ENCODE measurements at regions not wholly inside any gene's neighbourhood (a gene's known extent, or its start where the extent isn't known, plus 50 kb on each side); places are given as distances from the start of the nearest gene placed in this dataset.

DNA sequence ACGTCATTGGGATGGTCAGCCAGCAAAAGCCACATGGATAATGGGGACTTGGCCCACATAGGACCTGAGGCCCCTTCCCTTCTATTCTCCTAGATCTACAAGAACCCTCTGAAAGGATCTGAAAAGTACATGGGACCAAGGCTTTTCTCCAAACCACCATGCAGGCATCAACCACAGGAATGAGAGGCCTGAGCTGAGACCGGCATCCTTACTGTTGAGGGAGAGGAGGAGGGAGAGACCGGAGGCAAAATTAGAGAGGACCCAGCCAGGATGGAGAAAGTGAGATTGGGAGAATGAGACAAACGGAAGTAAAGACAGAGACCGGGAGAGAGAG is 281.7 kb downstream of the RRAGC start:
- Histone ChIP-seq H3K4me2 (ENCODE audit: insufficient read depth, low read length) (no peak overlapping the region), H3K4me3 (no peak overlapping the region), H3K27ac (ENCODE audit: extremely low read depth, low read depth, low read length) (no peak overlapping the region), H3K9ac (ENCODE audit: insufficient read depth in 1 of 2, low read depth in 2 of 2, low read length in 2 of 2) (no peak overlapping the region), H3K9me1 (ENCODE audit: control insufficient read depth, insufficient read depth, low read length) (no peaks in the 10 kb centered on the region), H2AFZ (ENCODE audit: low read depth, low read length) (no peak overlapping the region), H3K36me3 (ENCODE audit: control insufficient read depth, insufficient read depth, low read length) (no peaks in the 10 kb centered on the region), H3K27me3 (ENCODE audit: control insufficient read depth in 2 of 2, insufficient read depth in 2 of 2, low read length in 2 of 2) (peaks cover 0 to 6% of the 10 kb centered on the region in 2 experiments; a peak in 2 of 5 replicates), H3K4me1 (replicated peaks in 1 of 2; ENCODE audit: control insufficient read depth in 2 of 2, insufficient read depth in 2 of 2, low read length in 2 of 2) (no peaks in the 10 kb centered on the region), H3K9me3 (replicated peaks; ENCODE audit: control insufficient read depth, insufficient read depth, low read depth, low read length) (no peaks in the 10 kb centered on the region), H3K79me2 (ENCODE audit: control insufficient read depth, insufficient read depth, low read length) (no peaks in the 10 kb centered on the region), H4K20me1 (replicated peaks; ENCODE audit: control insufficient read depth, insufficient read depth, low read length) (no peaks in the 10 kb centered on the region)
- no peak for DNase-seq (ENCODE audit: extremely low read depth in 1 of 4, low spot score in 3 of 4)
- no peak for ATAC-seq
- intact Hi-C loops (cut with micrococcal nuclease) (no loop called here), in situ Hi-C loops (cut with MboI) (loop anchor here (25.0 kb wide), 1 partner anchor 541 kb away; the partner anchor contains the start of gene POU3F1)
- ChIA-PET POLR2A (no interaction called here), CTCF (ENCODE audit: low intra/inter-chr PET ratio) (interaction anchor here (0.7 kb wide), 1 partner anchor 448 kb away, joined by 3 read pairs; no protein-coding TSS in a partner anchor)
- FAIRE-seq, result no peak
- no peak for TF ChIP-seq DIDO1 (tag; IDR thresholded peaks at IDR 0.05; ENCODE audit: low read depth)
- no peak for TF ChIP-seq ZNF584 (CRISPR knock-in tag; IDR thresholded peaks at IDR 0.05; ENCODE audit: low read depth)
- TF ChIP-seq, protein P1, sequence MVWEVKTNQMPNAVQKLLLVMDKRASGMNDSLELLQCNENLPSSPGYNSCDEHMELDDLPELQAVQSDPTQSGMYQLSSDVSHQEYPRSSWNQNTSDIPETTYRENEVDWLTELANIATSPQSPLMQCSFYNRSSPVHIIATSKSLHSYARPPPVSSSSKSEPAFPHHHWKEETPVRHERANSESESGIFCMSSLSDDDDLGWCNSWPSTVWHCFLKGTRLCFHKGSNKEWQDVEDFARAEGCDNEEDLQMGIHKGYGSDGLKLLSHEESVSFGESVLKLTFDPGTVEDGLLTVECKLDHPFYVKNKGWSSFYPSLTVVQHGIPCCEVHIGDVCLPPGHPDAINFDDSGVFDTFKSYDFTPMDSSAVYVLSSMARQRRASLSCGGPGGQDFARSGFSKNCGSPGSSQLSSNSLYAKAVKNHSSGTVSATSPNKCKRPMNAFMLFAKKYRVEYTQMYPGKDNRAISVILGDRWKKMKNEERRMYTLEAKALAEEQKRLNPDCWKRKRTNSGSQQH (CRISPR knock-in tag; IDR thresholded peaks at IDR 0.05), result no peak
- TF ChIP-seq TEAD1 (CRISPR knock-in tag; IDR thresholded peaks at IDR 0.05), result no peak
- no peak for TF ChIP-seq PHB2 (IDR thresholded peaks at IDR 0.05; ENCODE audit: low read depth)
- no peak for TF ChIP-seq MCM3 (IDR thresholded peaks at IDR 0.05)
- no peak for TF ChIP-seq EGR1 (conservative IDR thresholded peaks at IDR 0.05)
- no peak for TF ChIP-seq GATAD2A (IDR thresholded peaks at IDR 0.05)
- TF ChIP-seq, protein P2, sequence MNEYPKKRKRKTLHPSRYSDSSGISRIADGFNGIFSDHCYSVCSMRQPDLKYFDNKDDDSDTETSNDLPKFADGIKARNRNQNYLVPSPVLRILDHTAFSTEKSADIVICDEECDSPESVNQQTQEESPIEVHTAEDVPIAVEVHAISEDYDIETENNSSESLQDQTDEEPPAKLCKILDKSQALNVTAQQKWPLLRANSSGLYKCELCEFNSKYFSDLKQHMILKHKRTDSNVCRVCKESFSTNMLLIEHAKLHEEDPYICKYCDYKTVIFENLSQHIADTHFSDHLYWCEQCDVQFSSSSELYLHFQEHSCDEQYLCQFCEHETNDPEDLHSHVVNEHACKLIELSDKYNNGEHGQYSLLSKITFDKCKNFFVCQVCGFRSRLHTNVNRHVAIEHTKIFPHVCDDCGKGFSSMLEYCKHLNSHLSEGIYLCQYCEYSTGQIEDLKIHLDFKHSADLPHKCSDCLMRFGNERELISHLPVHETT (CRISPR knock-in tag; conservative IDR thresholded peaks at IDR 0.05 in 1 of 2, IDR thresholded peaks at IDR 0.05 in 1 of 2), result no peak
- no peak for TF ChIP-seq MEF2A (IDR thresholded peaks at IDR 0.05; ENCODE audit: control insufficient read depth, low read depth, low read length)
- TF ChIP-seq, protein P3, sequence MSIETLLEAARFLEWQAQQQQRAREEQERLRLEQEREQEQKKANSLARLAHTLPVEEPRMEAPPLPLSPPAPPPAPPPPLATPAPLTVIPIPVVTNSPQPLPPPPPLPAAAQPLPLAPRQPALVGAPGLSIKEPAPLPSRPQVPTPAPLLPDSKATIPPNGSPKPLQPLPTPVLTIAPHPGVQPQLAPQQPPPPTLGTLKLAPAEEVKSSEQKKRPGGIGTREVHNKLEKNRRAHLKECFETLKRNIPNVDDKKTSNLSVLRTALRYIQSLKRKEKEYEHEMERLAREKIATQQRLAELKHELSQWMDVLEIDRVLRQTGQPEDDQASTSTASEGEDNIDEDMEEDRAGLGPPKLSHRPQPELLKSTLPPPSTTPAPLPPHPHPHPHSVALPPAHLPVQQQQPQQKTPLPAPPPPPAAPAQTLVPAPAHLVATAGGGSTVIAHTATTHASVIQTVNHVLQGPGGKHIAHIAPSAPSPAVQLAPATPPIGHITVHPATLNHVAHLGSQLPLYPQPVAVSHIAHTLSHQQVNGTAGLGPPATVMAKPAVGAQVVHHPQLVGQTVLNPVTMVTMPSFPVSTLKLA (conservative IDR thresholded peaks at IDR 0.05), result no peak
- TF ChIP-seq, protein P4, sequence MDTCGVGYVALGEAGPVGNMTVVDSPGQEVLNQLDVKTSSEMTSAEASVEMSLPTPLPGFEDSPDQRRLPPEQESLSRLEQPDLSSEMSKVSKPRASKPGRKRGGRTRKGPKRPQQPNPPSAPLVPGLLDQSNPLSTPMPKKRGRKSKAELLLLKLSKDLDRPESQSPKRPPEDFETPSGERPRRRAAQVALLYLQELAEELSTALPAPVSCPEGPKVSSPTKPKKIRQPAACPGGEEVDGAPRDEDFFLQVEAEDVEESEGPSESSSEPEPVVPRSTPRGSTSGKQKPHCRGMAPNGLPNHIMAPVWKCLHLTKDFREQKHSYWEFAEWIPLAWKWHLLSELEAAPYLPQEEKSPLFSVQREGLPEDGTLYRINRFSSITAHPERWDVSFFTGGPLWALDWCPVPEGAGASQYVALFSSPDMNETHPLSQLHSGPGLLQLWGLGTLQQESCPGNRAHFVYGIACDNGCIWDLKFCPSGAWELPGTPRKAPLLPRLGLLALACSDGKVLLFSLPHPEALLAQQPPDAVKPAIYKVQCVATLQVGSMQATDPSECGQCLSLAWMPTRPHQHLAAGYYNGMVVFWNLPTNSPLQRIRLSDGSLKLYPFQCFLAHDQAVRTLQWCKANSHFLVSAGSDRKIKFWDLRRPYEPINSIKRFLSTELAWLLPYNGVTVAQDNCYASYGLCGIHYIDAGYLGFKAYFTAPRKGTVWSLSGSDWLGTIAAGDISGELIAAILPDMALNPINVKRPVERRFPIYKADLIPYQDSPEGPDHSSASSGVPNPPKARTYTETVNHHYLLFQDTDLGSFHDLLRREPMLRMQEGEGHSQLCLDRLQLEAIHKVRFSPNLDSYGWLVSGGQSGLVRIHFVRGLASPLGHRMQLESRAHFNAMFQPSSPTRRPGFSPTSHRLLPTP (IDR thresholded peaks at IDR 0.05; ENCODE audit: borderline replicate concordance, extremely low read depth, insufficient read length), result no peak
- 19% methylated on average over 5 of the region's 5 CpGs for WGBS (ENCODE audit: insufficient coverage, low coverage, missing lambda C conversion rate)
- no TSS peak for BruUV-seq (replicated peaks)

Data from K562 (cell line).